Endodermal cell (in vitro differentiated cells): ENCODE measurements at regions not wholly inside any gene's neighbourhood (a gene's known extent, or its start where the extent isn't known, plus 50 kb on each side); places are given as distances from the start of the nearest gene placed in this dataset.
"Not testable (repeated sequence)": the region's sequence is repeated elsewhere in the genome, so short reads cannot be mapped to it uniquely, and the experiment has no call there.

Source experiments
- DNase-seq: peaks from one replicate; pipeline ENCODE4 v3.0.0-alpha.2; 2017
- H3K27ac ChIP-seq: 2 replicates; pipeline ENCODE4 v1.5.1; 2013; ENCODE audit warnings: mild to moderate bottlenecking, low read depth, low read length, moderate library complexity
- H3K27me3 ChIP-seq: 2 replicates; pipeline ENCODE4 v1.6.1; 2013; ENCODE audit warnings: mild to moderate bottlenecking, low read length, moderate library complexity; ENCODE audit not compliant: insufficient read depth, control insufficient read depth, poor library complexity, severe bottlenecking
- H3K36me3 ChIP-seq: 2 replicates; pipeline ENCODE4 v1.7.0; 2013; ENCODE audit warnings: mild to moderate bottlenecking, low read length, moderate library complexity; ENCODE audit not compliant: control insufficient read depth, insufficient read depth
- H3K4me1 ChIP-seq: one replicate; pipeline ENCODE4 v1.7.0; 2013; ENCODE audit warnings: low read length; ENCODE audit not compliant: control insufficient read depth, insufficient read depth
- H3K4me3 ChIP-seq: 2 replicates; pipeline ENCODE4 v1.5.1; 2013; ENCODE audit warnings: mild to moderate bottlenecking, low read length, moderate library complexity
- H3K9ac ChIP-seq: 2 replicates; pipeline ENCODE4 v1.6.1; 2013; ENCODE audit warnings: mild to moderate bottlenecking, low read length, moderate library complexity; ENCODE audit not compliant: poor library complexity, severe bottlenecking; ENCODE audit errors: extremely low read depth
- H3K9me3 ChIP-seq: 2 replicates; pipeline ENCODE4 v1.6.1; 2013; ENCODE audit warnings: mild to moderate bottlenecking, low read length, moderate library complexity; ENCODE audit not compliant: control insufficient read depth
- H3K27ac Mint-ChIP-seq: 2 replicates; pipeline ENCODE4 v1.8.0; 2020; ENCODE audit warnings: mixed read lengths
- H3K27me3 Mint-ChIP-seq: 2 replicates; pipeline ENCODE4 v1.8.0; 2021; ENCODE audit warnings: mild to moderate bottlenecking, mixed read lengths; ENCODE audit not compliant: insufficient read depth
- H3K36me3 Mint-ChIP-seq: 2 replicates; pipeline ENCODE4 v1.8.0; 2020; ENCODE audit warnings: low read depth, mixed read lengths
- H3K4me1 Mint-ChIP-seq: 2 replicates; pipeline ENCODE4 v1.8.0; 2020; ENCODE audit warnings: mixed read lengths
- H3K4me3 Mint-ChIP-seq: 2 replicates; pipeline ENCODE4 v1.8.0; 2020; ENCODE audit warnings: mild to moderate bottlenecking, moderate library complexity, mixed read lengths
- H3K9me3 Mint-ChIP-seq: 2 replicates; pipeline ENCODE4 v1.8.0; 2020; ENCODE audit warnings: mild to moderate bottlenecking, mixed read lengths
- CTCF ChIP-seq: fragments of 200-600 bp; sonication (generic); conservative IDR thresholded peaks from 2 replicates; pipeline ENCODE4 v1.5.0; 2021; ENCODE audit warnings: antibody characterized with exemption, mild to moderate bottlenecking
- WGBS, 2 experiments: methylation state at CpG; one replicate each; pipeline versions ENCODE4 v1.1.5 to v1.1.7; 2013; ENCODE audit warnings: missing lambda C conversion rate in 2 of 2, mixed read lengths in 1 of 2; ENCODE audit not compliant: insufficient coverage in 1 of 2, insufficient read length in 1 of 2; 5-methylcytosine and 5-hydroxymethylcytosine counted together

GRCh38 chr12:114812858-114813761, 129.1 kb upstream of the TBX3 start:
- no peak overlapping the region for H3K27ac Mint-ChIP-seq
- Histone ChIP-seq H3K27me3 (no peaks in the 10 kb centered on the region), H3K4me1 (no peaks in the 10 kb centered on the region), H3K36me3 (no peaks in the 10 kb centered on the region), H3K27ac (no peak overlapping the region), H3K4me3 (no peak overlapping the region), H3K9ac (no peak overlapping the region), H3K9me3 (no peaks in the 10 kb centered on the region)
- no peak for TF ChIP-seq CTCF
- H3K4me3 Mint-ChIP-seq, result no peak overlapping the region
- peak; percentile 56 for DNase-seq
- WGBS, 2 experiments, result 66 to 68% methylated on average over 12 to 18 of the region's 19 CpGs
- peaks cover 9% of the 10 kb centered on the region for H3K27me3 Mint-ChIP-seq
- peaks cover 13% of the 10 kb centered on the region for H3K4me1 Mint-ChIP-seq
- H3K36me3 Mint-ChIP-seq, result no peaks in the 10 kb centered on the region
- no peaks in the 10 kb centered on the region for H3K9me3 Mint-ChIP-seq

GRCh38 chr12:114812384-114812783, 128.4 kb upstream of the TBX3 start:
- Mint-ChIP-seq H3K9me3 (no peaks in the 10 kb centered on the region), H3K27me3 (peaks cover 12% of the 10 kb centered on the region), H3K27ac (no peak overlapping the region), H3K36me3 (no peaks in the 10 kb centered on the region), H3K4me1 (peaks cover 12% of the 10 kb centered on the region), H3K4me3 (no peak overlapping the region)
- Histone ChIP-seq H3K9ac (no peak overlapping the region), H3K4me1 (no peaks in the 10 kb centered on the region), H3K9me3 (no peaks in the 10 kb centered on the region), H3K27me3 (no peaks in the 10 kb centered on the region), H3K27ac (no peak overlapping the region), H3K4me3 (no peak overlapping the region), H3K36me3 (no peaks in the 10 kb centered on the region)
- TF ChIP-seq CTCF, result no peak
- WGBS, 2 experiments, result 81 to 98% methylated on average over 4 of the region's 4 CpGs
- no peak for DNase-seq

- WGBS, 2 experiments, result 81 to 89% methylated on average over 5 of the region's 5 CpGs
Observed at GRCh38 chr12:114809097-114809496, 125.1 kb upstream of the TBX3 start.

GRCh38 chr12:114801381-114801780, 117.4 kb upstream of the TBX3 start:
- not testable (repeated sequence) for H3K27me3 ChIP-seq, H3K4me1 Mint-ChIP-seq, H3K4me1 ChIP-seq, H3K27me3 Mint-ChIP-seq, H3K9me3 ChIP-seq, H3K36me3 ChIP-seq, H3K27ac ChIP-seq, H3K4me3 ChIP-seq, H3K36me3 Mint-ChIP-seq, DNase-seq, H3K9me3 Mint-ChIP-seq, H3K4me3 Mint-ChIP-seq, H3K9ac ChIP-seq, H3K27ac Mint-ChIP-seq
- WGBS, 2 experiments, result 85 to 99% methylated on average over 1 to 3 of the region's 3 CpGs

More at GRCh38 chr12:114809097-114809496, 125.1 kb upstream of the TBX3 start:
- Histone ChIP-seq H3K9me3 (no peaks in the 10 kb centered on the region), H3K4me1 (no peaks in the 10 kb centered on the region), H3K9ac (no peak overlapping the region), H3K36me3 (no peaks in the 10 kb centered on the region), H3K27me3 (no peaks in the 10 kb centered on the region), H3K4me3 (no peak overlapping the region), H3K27ac (no peak overlapping the region)
- H3K36me3 Mint-ChIP-seq, result no peaks in the 10 kb centered on the region
- DNase-seq, result peak; percentile 63
- no peak overlapping the region for H3K27ac Mint-ChIP-seq
- peaks cover 8% of the 10 kb centered on the region for H3K27me3 Mint-ChIP-seq
- TF ChIP-seq CTCF, result no peak
- peaks cover 10% of the 10 kb centered on the region for H3K4me1 Mint-ChIP-seq
- H3K9me3 Mint-ChIP-seq, result no peaks in the 10 kb centered on the region
- no peak overlapping the region for H3K4me3 Mint-ChIP-seq

- not testable (repeated sequence) for H3K4me1 Mint-ChIP-seq, H3K9me3 ChIP-seq, H3K36me3 Mint-ChIP-seq
Observed at GRCh38 chr12:114800566-114800965, 116.6 kb upstream of the TBX3 start.

More at GRCh38 chr12:114800566-114800965, 116.6 kb upstream of the TBX3 start:
- not testable (repeated sequence) for H3K4me3 ChIP-seq, H3K27ac ChIP-seq, H3K27me3 ChIP-seq, H3K36me3 ChIP-seq, H3K27ac Mint-ChIP-seq, H3K4me1 ChIP-seq, DNase-seq, H3K9ac ChIP-seq, H3K4me3 Mint-ChIP-seq, H3K27me3 Mint-ChIP-seq, H3K9me3 Mint-ChIP-seq
- WGBS, 2 experiments, result 82 to 88% methylated on average over 6 to 7 of the region's 8 CpGs
